ENCODE measurements at regions not wholly inside any gene's neighbourhood (a gene's known extent, or its start where the extent isn't known, plus 50 kb on each side); places are given as distances from the start of the nearest gene placed in this dataset.
A peak's percentile ranks its signal among the peaks of the same experiment; 100 is the strongest.

GRCh38 chrX:129158505-129158904, 364.8 kb downstream of the SMARCA1 start:
- Histone ChIP-seq H3K4me3 (no peak overlapping the region), H3K9me2 (replicated peaks; ENCODE audit: insufficient read depth) (no peaks in the 10 kb centered on the region), H4K20me1 (ENCODE audit: insufficient read depth, poor library complexity, severe bottlenecking) (no peaks in the 10 kb centered on the region), H2AFZ (no peak overlapping the region), H3K36me3 (replicated peaks; ENCODE audit: insufficient read depth, low read depth) (no peaks in the 10 kb centered on the region), H3K27ac (no peak overlapping the region), H3K79me2 (no peaks in the 10 kb centered on the region), H3K4me2 (no peak overlapping the region), H3K27me3 (no peaks in the 10 kb centered on the region), H3K4me1 (ENCODE audit: insufficient read depth) (no peaks in the 10 kb centered on the region), H3K9me3 (ENCODE audit: low read depth) (no peaks in the 10 kb centered on the region)
- TF ChIP-seq EZH2phosphoT487 (IDR thresholded peaks at IDR 0.05; ENCODE audit: low read depth, severe bottlenecking, unreplicated experiment) (no peak), EZH2 (IDR thresholded peaks at IDR 0.05; ENCODE audit: borderline replicate concordance) (no peak), CTCF (IDR thresholded peaks at IDR 0.05; ENCODE audit: poor library complexity) (no peak)
- 76% methylated on average over 2 of the region's 2 CpGs for WGBS (ENCODE audit: low lambda C conversion rate, missing lambda C conversion rate)
- DNase-seq (ENCODE audit: low spot score): no peak

GRCh38 chrX:129145840-129146272, 377.4 kb downstream of the SMARCA1 start:
- no peaks in the 10 kb centered on the region for H3K27me3 ChIP-seq
- no peak for DNase-seq (ENCODE audit: low spot score)
- no peaks in the 10 kb centered on the region for H3K36me3 ChIP-seq (replicated peaks; ENCODE audit: insufficient read depth, low read depth)
- H3K9me2 ChIP-seq (replicated peaks; ENCODE audit: insufficient read depth): no peaks in the 10 kb centered on the region
- no peak for TF ChIP-seq EZH2phosphoT487 (IDR thresholded peaks at IDR 0.05; ENCODE audit: low read depth, severe bottlenecking, unreplicated experiment)
- TF ChIP-seq CTCF (IDR thresholded peaks at IDR 0.05; ENCODE audit: poor library complexity): no peak
- no peak for TF ChIP-seq EZH2 (IDR thresholded peaks at IDR 0.05; ENCODE audit: borderline replicate concordance)
- H3K27ac ChIP-seq: no peak overlapping the region
- no peaks in the 10 kb centered on the region for H3K9me3 ChIP-seq (ENCODE audit: low read depth)
- H3K4me3 ChIP-seq: no peak overlapping the region
- H3K79me2 ChIP-seq: no peaks in the 10 kb centered on the region
- H2AFZ ChIP-seq: no peak overlapping the region
- no peak overlapping the region for H3K4me2 ChIP-seq
- H3K4me1 ChIP-seq (ENCODE audit: insufficient read depth): no peaks in the 10 kb centered on the region
- 52% methylated on average over 5 of the region's 5 CpGs for WGBS (ENCODE audit: low lambda C conversion rate, missing lambda C conversion rate)
- no peaks in the 10 kb centered on the region for H4K20me1 ChIP-seq (ENCODE audit: insufficient read depth, poor library complexity, severe bottlenecking)

- H2AFZ ChIP-seq: no peak overlapping the region
- DNase-seq (ENCODE audit: low spot score): no peak
- H3K27me3 ChIP-seq: no peaks in the 10 kb centered on the region
- TF ChIP-seq EZH2phosphoT487 (IDR thresholded peaks at IDR 0.05; ENCODE audit: low read depth, severe bottlenecking, unreplicated experiment) (no peak), CTCF (IDR thresholded peaks at IDR 0.05; ENCODE audit: poor library complexity) (no peak), EZH2 (IDR thresholded peaks at IDR 0.05; ENCODE audit: borderline replicate concordance) (no peak)
- no peaks in the 10 kb centered on the region for H3K4me1 ChIP-seq (ENCODE audit: insufficient read depth)
- H4K20me1 ChIP-seq (ENCODE audit: insufficient read depth, poor library complexity, severe bottlenecking): no peaks in the 10 kb centered on the region
- peak overlapping the region; percentile 33 for H3K27ac ChIP-seq
- no peaks in the 10 kb centered on the region for H3K36me3 ChIP-seq (replicated peaks; ENCODE audit: insufficient read depth, low read depth)
- no peaks in the 10 kb centered on the region for H3K9me3 ChIP-seq (ENCODE audit: low read depth)
- 66% methylated on average over 2 of the region's 2 CpGs for WGBS (ENCODE audit: low lambda C conversion rate, missing lambda C conversion rate)
- H3K9me2 ChIP-seq (replicated peaks; ENCODE audit: insufficient read depth): no peaks in the 10 kb centered on the region
- no peak overlapping the region for H3K4me2 ChIP-seq
- no peak overlapping the region for H3K4me3 ChIP-seq
- H3K79me2 ChIP-seq: no peaks in the 10 kb centered on the region
Measured at GRCh38 chrX:129145385-129145784, 377.9 kb downstream of the SMARCA1 start.

Measured in hepatocyte (in vitro differentiated cells).